ENCODE measurements at regions not wholly inside any gene's neighbourhood (a gene's known extent, or its start where the extent isn't known, plus 50 kb on each side); places are given as distances from the start of the nearest gene placed in this dataset.

- ATAC-seq (no peak), DNase-seq (no peak)
- intact Hi-C loops (cut with DNase I; ENCODE audit: low total_unique reads) = no loop called here
- H3K4me1 ChIP-seq = peaks cover 0 to 26% of the 10 kb centered on the region in 2 donors
- TF ChIP-seq POLR2A (IDR thresholded peaks at IDR 0.05) (no peak), CTCF (IDR thresholded peaks at IDR 0.05 in 4 of 5, conservative IDR thresholded peaks at IDR 0.05 in 1 of 5) (no peak)
- no peaks in the 10 kb centered on the region for H3K36me3 ChIP-seq
- no peak overlapping the region for H3K4me3 ChIP-seq
- H3K27me3 ChIP-seq = no peaks in the 10 kb centered on the region
- H3K27ac ChIP-seq = no peak overlapping the region
- H3K9me3 ChIP-seq = no peaks in the 10 kb centered on the region
- in situ Hi-C loops (cut with MboI; ENCODE audit: low sequenced_read_pairs in 4 of 4) = no loop called here
These were observed 224.8 kb downstream of the RPS24 start for GRCh38 chr10:78258323-78259030.

GRCh38 chr10:78259391-78259790 is 225.7 kb downstream of the RPS24 start:
- Histone ChIP-seq H3K4me1 (peaks cover 0 to 26% of the 10 kb centered on the region in 2 donors), H3K9me3 (no peaks in the 10 kb centered on the region), H3K27me3 (no peaks in the 10 kb centered on the region), H3K4me3 (no peak overlapping the region), H3K27ac (peak overlapping the region; percentile 5 to 68 (median 17)), H3K36me3 (no peaks in the 10 kb centered on the region)
- no peak for TF ChIP-seq POLR2A (IDR thresholded peaks at IDR 0.05)
- in situ Hi-C loops (cut with MboI; ENCODE audit: low sequenced_read_pairs in 4 of 4) (no loop called here), intact Hi-C loops (cut with DNase I; ENCODE audit: low total_unique reads) (no loop called here)
- DNase-seq = peak in 1 of 2 donors; percentile 37
- peak in 1 of 2 donors; percentile 23 for ATAC-seq

DNA sequence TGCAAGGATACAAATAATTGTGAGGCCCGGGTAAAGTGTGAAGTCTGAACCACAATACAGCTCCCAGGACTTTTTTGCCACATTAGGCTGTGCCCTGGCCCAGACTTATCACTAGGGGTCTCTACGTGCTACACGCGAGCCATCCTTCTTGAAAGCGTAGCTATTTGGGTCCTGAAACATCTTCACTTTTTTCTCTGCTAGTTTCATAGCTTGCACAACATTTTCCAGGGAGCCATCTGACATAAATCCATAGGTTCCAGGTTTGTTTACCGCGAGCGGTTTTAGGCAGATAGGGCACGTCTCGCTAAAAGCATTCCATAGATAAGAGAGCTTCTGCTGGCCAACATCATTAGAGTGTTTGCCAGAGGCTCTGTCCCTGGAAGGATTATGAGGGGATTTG is 226.5 kb downstream of the RPS24 start:
- Histone ChIP-seq H3K4me3 (no peak overlapping the region), H3K27ac (peak overlapping the region in 1 of 4 donors; percentile 68), H3K27me3 (no peaks in the 10 kb centered on the region), H3K36me3 (no peaks in the 10 kb centered on the region), H3K9me3 (no peaks in the 10 kb centered on the region), H3K4me1 (peaks cover 0 to 26% of the 10 kb centered on the region in 2 donors)
- intact Hi-C loops (cut with DNase I; ENCODE audit: low total_unique reads) (no loop called here), in situ Hi-C loops (cut with MboI; ENCODE audit: low sequenced_read_pairs in 4 of 4) (no loop called here)
- no peak for ATAC-seq
- TF ChIP-seq POLR2A (IDR thresholded peaks at IDR 0.05) (no peak), CTCF (IDR thresholded peaks at IDR 0.05 in 4 of 5, conservative IDR thresholded peaks at IDR 0.05 in 1 of 5) (no peak)
- no peak for DNase-seq

DNA sequence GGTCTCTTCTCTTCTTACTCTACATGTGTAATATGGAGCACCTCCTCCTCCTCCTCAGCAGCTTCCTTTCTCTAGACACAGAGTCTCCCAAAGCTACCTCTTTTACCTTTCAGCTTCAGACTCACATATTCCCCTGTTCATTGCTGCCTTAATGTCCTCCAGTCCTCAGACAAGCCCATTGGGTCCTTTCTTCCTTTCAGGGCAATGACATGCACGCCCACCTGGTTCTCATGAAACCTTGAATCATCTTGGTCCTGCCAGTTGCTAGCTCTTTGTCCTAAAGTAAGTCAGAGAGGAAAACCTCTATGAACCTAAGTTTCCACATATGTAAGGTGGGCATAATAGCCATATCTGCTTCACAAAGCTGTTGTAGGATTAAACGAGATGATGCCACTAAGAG is 227.0 kb downstream of the RPS24 start:
- in situ Hi-C loops (cut with MboI; ENCODE audit: low sequenced_read_pairs in 4 of 4) = no loop called here
- no peak for TF ChIP-seq CTCF (IDR thresholded peaks at IDR 0.05 in 4 of 5, conservative IDR thresholded peaks at IDR 0.05 in 1 of 5)
- no peak for TF ChIP-seq POLR2A (IDR thresholded peaks at IDR 0.05)
- DNase-seq (no peak), ATAC-seq (no peak)
- Histone ChIP-seq H3K4me3 (no peak overlapping the region), H3K9me3 (no peaks in the 10 kb centered on the region), H3K27ac (no peak overlapping the region), H3K36me3 (no peaks in the 10 kb centered on the region), H3K4me1 (peaks cover 0 to 21% of the 10 kb centered on the region in 2 donors), H3K27me3 (no peaks in the 10 kb centered on the region)
- intact Hi-C loops (cut with DNase I; ENCODE audit: low total_unique reads) = no loop called here

DNA sequence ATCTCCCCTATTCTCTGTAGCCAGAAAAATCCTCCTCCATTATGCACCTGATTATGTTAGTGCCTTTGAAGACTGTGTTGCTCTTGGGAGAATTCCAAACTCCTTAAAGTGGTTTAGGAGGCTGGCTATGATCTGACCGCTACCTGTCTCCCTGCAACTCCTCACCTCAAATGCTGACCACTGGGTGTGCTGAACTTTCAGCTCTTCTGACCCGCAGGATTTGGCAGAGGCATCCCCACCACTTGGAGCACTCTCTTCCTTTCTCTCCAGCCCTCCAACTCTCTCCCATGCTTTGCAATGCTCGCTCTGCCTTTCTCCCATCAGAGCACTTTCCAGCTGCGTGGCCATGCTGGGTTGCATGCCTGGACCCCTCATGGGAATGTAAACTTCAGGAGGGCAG is 227.6 kb downstream of the RPS24 start:
- intact Hi-C loops (cut with DNase I; ENCODE audit: low total_unique reads) (no loop called here), in situ Hi-C loops (cut with MboI; ENCODE audit: low sequenced_read_pairs in 4 of 4) (no loop called here)
- Histone ChIP-seq H3K27ac (no peak overlapping the region), H3K4me3 (no peak overlapping the region), H3K9me3 (no peaks in the 10 kb centered on the region), H3K27me3 (no peaks in the 10 kb centered on the region), H3K4me1 (peaks cover 0 to 16% of the 10 kb centered on the region in 2 donors), H3K36me3 (no peaks in the 10 kb centered on the region)
- DNase-seq = no peak
- TF ChIP-seq CTCF (IDR thresholded peaks at IDR 0.05 in 4 of 5, conservative IDR thresholded peaks at IDR 0.05 in 1 of 5) = no peak
- TF ChIP-seq POLR2A (IDR thresholded peaks at IDR 0.05) = no peak
- ATAC-seq = no peak

Data from gastrocnemius medialis (tissue), 4 donors.